Cardiac fibroblast (primary cell): ENCODE measurements at regions not wholly inside any gene's neighbourhood (a gene's known extent, or its start where the extent isn't known, plus 50 kb on each side); places are given as distances from the start of the nearest gene placed in this dataset.
A peak's percentile ranks its signal among the peaks of the same experiment; 100 is the strongest.

Experiments used
- DNase-seq, 2 donors: peaks; one replicate each; pipeline versions ENCODE4 v3.0.0 to v3.0.0-alpha.2; 2010; ENCODE audit warnings: low read depth in 2 of 2
- H3K4me3 ChIP-seq, 2 donors: replicated peaks in 1 of 2; 1 replicate in 1 of 2; 2 replicates in 1 of 2; pipeline ENCODE4 v1.5.1; 2011; ENCODE audit warnings: low read depth in 2 of 2, low read length in 2 of 2, mild to moderate bottlenecking in 2 of 2, moderate library complexity in 1 of 2
- TF ChIP-seq, protein P1 (sequence below): IDR thresholded peaks from one replicate; pipeline ENCODE4 v1.5.1; 2011; ENCODE audit warnings: low read depth, mild to moderate bottlenecking, low read length, inconsistent platforms

DNA sequence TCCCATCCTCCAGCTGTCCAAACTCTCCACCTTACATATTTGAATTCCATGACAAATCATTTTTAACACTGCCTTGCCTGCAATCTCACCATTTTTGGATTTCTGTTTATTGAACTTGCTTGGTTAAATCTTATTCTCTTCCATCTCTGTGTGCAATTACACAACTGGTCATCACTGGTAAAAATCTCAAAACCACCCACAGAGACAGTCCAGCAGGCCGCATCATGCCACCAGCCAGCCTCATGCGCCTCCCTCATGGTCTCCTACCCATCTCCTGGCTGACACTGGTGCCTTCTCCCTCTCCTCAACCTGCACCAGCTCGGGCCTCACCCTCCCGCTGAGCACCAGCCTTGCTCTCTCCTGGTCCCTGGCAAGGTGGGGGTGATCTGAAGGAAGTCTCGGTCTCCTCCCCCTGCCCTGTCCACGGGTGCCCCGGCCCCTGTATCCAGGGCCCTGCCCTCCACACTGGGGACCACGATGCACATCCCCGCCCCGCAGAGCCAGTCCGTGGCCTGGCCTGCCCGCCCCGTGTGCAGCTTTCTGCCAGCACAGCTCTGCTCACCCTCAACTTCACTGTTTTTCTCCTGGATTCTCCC lies 92.0 kb downstream of the THBS2 start:
- no peak overlapping the region for H3K4me3 ChIP-seq

DNA sequence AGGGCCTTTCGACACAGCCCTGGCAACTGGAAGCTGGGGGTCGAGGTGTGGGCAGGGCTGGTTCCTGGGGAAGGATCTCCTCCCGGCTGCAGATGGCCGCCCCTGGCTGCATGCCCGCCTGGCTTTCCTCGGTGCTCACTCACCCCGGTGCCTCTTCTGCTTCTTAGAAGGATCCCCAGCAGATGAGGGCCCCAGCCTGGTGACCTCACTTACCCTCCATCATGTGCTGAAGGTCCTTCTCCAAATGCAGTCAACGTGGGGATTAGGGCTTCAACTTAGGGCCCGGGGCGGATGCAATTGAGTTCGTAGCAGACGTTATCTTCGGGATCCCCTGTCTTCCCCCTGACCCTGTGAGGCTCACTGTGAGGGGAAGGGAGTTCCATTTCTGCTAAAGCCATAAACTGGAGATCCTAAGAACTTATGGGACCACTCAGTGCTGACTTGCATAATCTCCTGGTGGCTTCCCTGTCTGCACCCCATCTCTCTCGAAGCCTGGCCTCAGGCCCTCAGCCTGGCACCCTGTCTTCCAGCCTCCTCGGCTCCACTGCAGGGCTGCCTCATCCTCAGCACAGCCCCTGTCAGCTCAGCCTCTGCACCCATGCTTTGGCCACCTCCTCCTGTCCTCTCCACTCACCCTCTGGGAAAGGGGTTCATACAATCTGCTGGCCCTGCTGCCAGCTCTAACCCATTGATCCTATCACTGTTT lies 92.6 kb downstream of the THBS2 start:
- no peak for DNase-seq
- H3K4me3 ChIP-seq = no peak overlapping the region
- TF ChIP-seq, protein P1, sequence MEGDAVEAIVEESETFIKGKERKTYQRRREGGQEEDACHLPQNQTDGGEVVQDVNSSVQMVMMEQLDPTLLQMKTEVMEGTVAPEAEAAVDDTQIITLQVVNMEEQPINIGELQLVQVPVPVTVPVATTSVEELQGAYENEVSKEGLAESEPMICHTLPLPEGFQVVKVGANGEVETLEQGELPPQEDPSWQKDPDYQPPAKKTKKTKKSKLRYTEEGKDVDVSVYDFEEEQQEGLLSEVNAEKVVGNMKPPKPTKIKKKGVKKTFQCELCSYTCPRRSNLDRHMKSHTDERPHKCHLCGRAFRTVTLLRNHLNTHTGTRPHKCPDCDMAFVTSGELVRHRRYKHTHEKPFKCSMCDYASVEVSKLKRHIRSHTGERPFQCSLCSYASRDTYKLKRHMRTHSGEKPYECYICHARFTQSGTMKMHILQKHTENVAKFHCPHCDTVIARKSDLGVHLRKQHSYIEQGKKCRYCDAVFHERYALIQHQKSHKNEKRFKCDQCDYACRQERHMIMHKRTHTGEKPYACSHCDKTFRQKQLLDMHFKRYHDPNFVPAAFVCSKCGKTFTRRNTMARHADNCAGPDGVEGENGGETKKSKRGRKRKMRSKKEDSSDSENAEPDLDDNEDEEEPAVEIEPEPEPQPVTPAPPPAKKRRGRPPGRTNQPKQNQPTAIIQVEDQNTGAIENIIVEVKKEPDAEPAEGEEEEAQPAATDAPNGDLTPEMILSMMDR = no peak

More for the DNA sequence above, 92.0 kb downstream of the THBS2 start:
- no peak for DNase-seq
- TF ChIP-seq, protein P1 = no peak

DNA sequence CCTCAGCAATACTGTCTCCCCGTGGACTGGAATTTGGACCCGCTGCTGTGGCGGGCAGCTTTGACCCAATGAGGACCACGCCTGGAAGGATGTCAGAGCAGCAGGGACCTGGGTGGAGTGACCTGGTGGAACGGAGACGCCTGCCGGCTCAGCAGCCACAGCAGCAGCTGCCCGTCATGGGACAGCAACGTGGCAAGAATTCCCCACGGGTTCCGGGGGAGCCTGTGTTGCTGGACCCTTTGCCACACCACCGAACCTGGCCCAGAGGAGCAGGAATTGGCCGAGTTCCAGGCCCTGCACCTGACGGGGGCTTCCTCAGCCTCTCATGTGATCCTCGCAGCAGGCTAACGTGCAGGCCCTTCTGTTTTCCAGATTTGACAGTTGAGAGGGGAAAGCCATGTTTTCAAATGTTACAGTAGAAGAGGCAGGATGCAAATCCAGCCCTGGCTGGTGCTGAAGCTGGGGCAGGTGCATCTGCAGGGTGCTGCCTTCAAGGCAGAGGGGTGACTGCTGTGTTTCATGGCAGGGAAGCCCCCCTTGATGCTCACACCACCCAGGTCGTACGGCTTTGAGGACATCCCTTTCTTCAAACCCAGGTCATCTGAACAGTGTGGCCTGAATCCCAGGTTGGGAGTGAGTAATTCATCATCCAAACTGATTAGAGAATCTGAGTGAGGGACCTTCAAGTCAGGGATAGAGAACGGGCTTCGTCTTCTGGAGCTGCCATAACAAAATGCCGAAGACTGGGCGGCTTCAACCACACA lies 93.4 kb downstream of the THBS2 start:
- TF ChIP-seq, protein P1 = no peak
- no peak for DNase-seq

DNA sequence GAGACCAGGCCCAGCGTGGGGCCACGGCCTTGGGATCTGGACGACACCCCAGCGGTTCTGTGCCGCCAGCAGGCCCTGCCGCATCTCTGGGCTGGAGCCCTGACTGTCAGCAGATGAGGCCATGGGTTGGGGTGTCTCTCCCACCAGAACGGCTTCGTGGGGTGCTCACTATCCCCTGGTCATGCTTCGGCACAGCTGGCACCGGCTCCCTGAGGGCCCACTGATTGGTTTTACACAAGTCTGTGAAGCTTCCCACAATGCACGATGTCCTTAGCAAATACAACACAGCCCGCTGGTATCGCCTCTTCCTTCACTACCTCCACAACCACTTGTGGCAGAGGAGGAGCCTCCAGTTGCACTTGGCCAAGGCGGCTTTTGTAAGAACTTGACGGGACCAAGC lies 94.3 kb downstream of the THBS2 start:
- no peak for DNase-seq
- TF ChIP-seq, protein P1 = no peak
- H3K4me3 ChIP-seq = no peak overlapping the region

More for the DNA sequence above, 93.4 kb downstream of the THBS2 start:
- H3K4me3 ChIP-seq = no peak overlapping the region

DNA sequence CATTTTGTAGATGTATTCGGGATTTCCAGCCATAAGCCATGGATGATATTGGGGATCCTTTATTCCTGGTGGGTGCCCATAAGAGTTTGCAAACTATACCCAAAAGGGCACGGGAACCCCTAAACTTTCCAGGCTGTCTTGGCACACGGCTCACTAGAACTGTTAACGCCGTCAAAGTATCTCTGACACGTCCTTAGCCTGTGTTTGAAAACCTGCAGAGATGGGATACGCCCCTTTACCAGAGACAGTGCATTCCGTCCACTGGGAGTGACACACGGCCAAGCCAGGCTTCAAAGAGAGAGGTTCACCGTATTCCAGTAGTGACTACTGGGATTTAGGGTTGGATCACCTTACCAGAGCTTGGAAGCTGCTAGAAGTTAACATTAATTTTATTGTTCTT lies 95.0 kb downstream of the THBS2 start:
- TF ChIP-seq, protein P1 = peak; percentile 2
- peak in 1 of 2 donors; percentile 51 for DNase-seq
- no peak overlapping the region for H3K4me3 ChIP-seq

DNA sequence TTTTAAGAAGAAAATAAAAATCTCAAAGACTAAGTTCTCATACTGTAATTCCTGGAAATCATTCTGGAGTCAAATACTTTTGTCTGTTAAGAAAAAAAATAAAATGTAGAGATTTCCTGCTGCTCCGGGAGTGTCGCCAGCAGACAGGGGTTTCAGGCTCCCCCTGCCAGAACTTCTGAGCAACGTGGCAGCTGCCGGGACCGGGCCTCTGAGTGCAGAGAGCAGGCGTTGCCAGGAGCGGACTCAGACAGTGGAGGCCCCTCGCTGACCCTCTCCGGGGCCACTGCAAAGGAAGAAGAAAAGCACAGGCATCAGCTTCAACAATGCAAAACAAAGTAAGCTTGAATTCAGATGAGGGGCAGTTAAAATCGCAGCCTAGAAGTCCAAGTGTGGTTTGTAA lies 95.5 kb downstream of the THBS2 start:
- peak; percentile 69 to 97 for DNase-seq
- no peak overlapping the region for H3K4me3 ChIP-seq
- TF ChIP-seq, protein P1 = no peak
